ENCODE measurements at regions not wholly inside any gene's neighbourhood (a gene's known extent, or its start where the extent isn't known, plus 50 kb on each side); places are given as distances from the start of the nearest gene placed in this dataset.

DNA sequence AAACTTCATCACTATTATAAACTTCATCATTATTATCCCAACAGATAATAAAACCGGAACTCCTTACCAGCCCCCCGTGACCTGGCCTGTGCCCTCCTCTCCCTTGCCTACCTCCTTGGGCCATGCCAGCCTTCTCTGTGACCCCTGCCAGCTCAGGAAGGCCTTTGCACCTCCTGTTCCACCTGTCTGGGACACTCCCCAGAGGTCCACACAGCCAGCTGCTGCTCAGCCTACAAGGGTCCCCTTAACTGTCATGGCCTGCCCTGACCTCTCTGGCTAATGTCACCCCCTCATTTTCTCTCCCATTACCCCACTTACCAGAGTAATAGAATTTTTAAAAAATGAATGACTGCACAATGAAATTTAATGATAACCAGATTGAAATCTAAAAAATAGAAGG, 121.0 kb downstream of the NCOR2 start:
- H3K27ac ChIP-seq, result no peak overlapping the region
- 68 to 70% methylated on average over 2 of the region's 2 CpGs for WGBS, 2 donors
- H3K36me3 ChIP-seq (ENCODE audit: low read depth, missing control alignments), result no peaks in the 10 kb centered on the region
- DNase-seq, result no peak
- no peak overlapping the region for H3K4me3 ChIP-seq
- intact Hi-C loops (cut with DNase I; ENCODE audit: low total_unique reads), result no loop called here
- no peaks in the 10 kb centered on the region for H3K9me3 ChIP-seq
- H3K4me1 ChIP-seq, result peaks cover 10% of the 10 kb centered on the region
- no peaks in the 10 kb centered on the region for H3K27me3 ChIP-seq
- TF ChIP-seq CTCF (IDR thresholded peaks at IDR 0.05) (no peak), POLR2A (IDR thresholded peaks at IDR 0.05) (no peak)

GRCh38 chr12:124445826-124446225, 121.6 kb downstream of the NCOR2 start:
- intact Hi-C loops (cut with DNase I; ENCODE audit: low total_unique reads), result no loop called here
- 67 to 74% methylated on average over 4 to 8 of the region's 8 CpGs for WGBS, 2 donors
- peaks cover 12% of the 10 kb centered on the region for H3K4me1 ChIP-seq

GRCh38 chr12:124445121-124445718, 122.2 kb downstream of the NCOR2 start:
- TF ChIP-seq CTCF (IDR thresholded peaks at IDR 0.05) (no peak), POLR2A (IDR thresholded peaks at IDR 0.05) (no peak)
- DNase-seq, result peak; percentile 88
- no peaks in the 10 kb centered on the region for H3K27me3 ChIP-seq
- H3K4me1 ChIP-seq, result peaks cover 15% of the 10 kb centered on the region
- H3K36me3 ChIP-seq (ENCODE audit: low read depth, missing control alignments), result no peaks in the 10 kb centered on the region
- H3K27ac ChIP-seq, result peak overlapping the region in 1 of 2 donors; percentile 15
- H3K9me3 ChIP-seq, result no peaks in the 10 kb centered on the region
- 60 to 77% methylated on average over 25 to 39 of the region's 39 CpGs for WGBS, 2 donors
- H3K4me3 ChIP-seq, result no peak overlapping the region
- intact Hi-C loops (cut with DNase I; ENCODE audit: low total_unique reads), result no loop called here

More at GRCh38 chr12:124445826-124446225, 121.6 kb downstream of the NCOR2 start:
- Histone ChIP-seq H3K27me3 (no peaks in the 10 kb centered on the region), H3K9me3 (no peaks in the 10 kb centered on the region), H3K27ac (no peak overlapping the region), H3K4me3 (no peak overlapping the region), H3K36me3 (ENCODE audit: low read depth, missing control alignments) (no peaks in the 10 kb centered on the region)
- TF ChIP-seq CTCF (IDR thresholded peaks at IDR 0.05) (no peak), POLR2A (IDR thresholded peaks at IDR 0.05) (no peak)
- DNase-seq, result no peak

DNA sequence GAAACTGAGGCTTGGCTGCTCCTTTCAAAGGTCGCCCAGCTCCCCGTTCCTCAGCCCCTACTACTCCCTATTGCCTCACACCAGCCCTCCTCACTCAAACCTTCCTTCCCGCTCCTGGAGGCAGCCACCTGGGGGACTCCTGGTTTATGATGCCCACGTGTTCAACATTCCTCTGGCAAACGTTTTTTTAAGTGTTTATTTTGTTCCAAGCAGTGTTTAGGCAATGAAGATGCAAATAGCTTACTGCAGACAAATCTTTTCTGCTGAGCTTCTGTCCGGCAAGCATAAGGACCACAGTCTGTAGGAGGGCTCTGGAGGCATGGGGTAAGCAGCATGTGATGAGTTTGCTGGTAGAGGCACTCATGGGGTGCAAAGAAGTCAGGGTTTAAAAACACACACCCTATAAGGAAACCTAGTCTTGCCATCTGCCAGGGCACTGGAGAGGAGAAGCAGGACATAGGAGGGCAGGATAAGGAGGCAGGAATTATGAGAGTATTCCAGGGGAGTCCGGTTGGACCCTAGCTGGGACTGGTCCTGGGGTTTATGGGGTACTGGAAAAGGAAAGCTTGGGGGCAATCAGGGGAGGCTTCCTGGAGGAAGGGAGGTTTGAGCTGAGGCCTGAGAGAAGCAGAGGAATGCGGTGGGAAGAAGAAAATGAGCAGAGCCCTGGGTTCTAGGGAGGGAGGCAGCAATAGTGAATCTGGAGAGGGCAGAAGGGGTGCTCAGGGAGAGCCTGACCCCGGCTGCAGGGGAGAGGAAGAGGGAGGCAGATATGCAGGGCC, 123.3 kb downstream of the NCOR2 start:
- H3K36me3 ChIP-seq (ENCODE audit: low read depth, missing control alignments), result no peaks in the 10 kb centered on the region
- WGBS, 2 donors, result 75 to 82% methylated on average over 9 of the region's 9 CpGs
- no peak for DNase-seq
- H3K4me1 ChIP-seq, result peaks cover 15% of the 10 kb centered on the region
- H3K27ac ChIP-seq, result peak overlapping the region in 1 of 2 donors; percentile 15
- intact Hi-C loops (cut with DNase I; ENCODE audit: low total_unique reads), result no loop called here
- H3K9me3 ChIP-seq, result no peaks in the 10 kb centered on the region
- TF ChIP-seq POLR2A (IDR thresholded peaks at IDR 0.05) (no peak), CTCF (IDR thresholded peaks at IDR 0.05) (no peak)
- H3K27me3 ChIP-seq, result no peaks in the 10 kb centered on the region
- H3K4me3 ChIP-seq, result no peak overlapping the region
